ENCODE measurements at regions not wholly inside any gene's neighbourhood (a gene's known extent, or its start where the extent isn't known, plus 50 kb on each side); places are given as distances from the start of the nearest gene placed in this dataset.

DNA sequence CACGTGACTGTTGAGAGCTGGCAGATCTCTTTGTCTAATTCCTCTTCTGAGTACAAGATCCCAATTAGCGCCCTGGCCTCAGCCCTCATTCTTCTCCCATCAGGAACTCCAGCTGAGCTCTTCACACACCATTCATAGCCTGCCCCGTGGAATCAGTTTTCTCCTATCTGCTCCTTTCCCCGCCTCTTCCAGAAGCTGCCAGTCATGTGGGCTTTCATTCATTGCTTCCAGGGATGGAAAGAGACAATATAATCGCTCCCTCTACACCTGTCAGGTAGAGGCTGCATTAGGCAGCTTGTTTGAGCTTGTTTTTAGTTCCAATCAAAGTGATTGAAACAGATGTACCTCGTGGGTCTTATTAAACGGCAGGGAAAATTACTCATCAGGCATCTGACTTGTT lies 515.8 kb downstream of the TYW1 start:
- Histone ChIP-seq H3K4me1 (replicated peaks in 1 of 4; ENCODE audit: control insufficient read depth in 3 of 4, insufficient read depth in 4 of 4, low read length in 3 of 4) (peaks cover 0 to 4% (median 0%) of the 10 kb centered on the region in 4 experiments; a peak in 1 of 7 replicates), H4K5ac (ENCODE audit: insufficient read length, low read depth, low read length) (no peak overlapping the region), H2BK120ac (replicated peaks; ENCODE audit: low read depth, low read length) (no peak overlapping the region), H2BK15ac (ENCODE audit: low read length) (no peak overlapping the region), H3K14ac (ENCODE audit: insufficient read length) (no peak overlapping the region), H3K4me2 (ENCODE audit: insufficient read depth in 1 of 2, low read depth in 2 of 2, low read length in 2 of 2) (no peak overlapping the region), H4K8ac (ENCODE audit: extremely low read depth, insufficient read depth, low read length) (no peak overlapping the region), H3K4ac (replicated peaks; ENCODE audit: insufficient read length, low read depth, low read length) (no peak overlapping the region), H4K91ac (replicated peaks; ENCODE audit: insufficient read length, low read length) (no peak overlapping the region), H3K4me3 (ENCODE audit: extremely low read depth in 1 of 4, insufficient read depth in 2 of 4, low read depth in 3 of 4, low read length in 4 of 4) (no peak overlapping the region), H3K27me3 (replicated peaks in 1 of 4; ENCODE audit: control insufficient read depth in 3 of 4, extremely low read depth in 1 of 4, insufficient read depth in 3 of 4, low read length in 3 of 4) (no peaks in the 10 kb centered on the region), H2BK20ac (ENCODE audit: low read length) (no peak overlapping the region), H3K79me1 (ENCODE audit: low read depth, low read length) (no peaks in the 10 kb centered on the region), H3K23me2 (ENCODE audit: low read depth, low read length) (no peaks in the 10 kb centered on the region), H2BK12ac (ENCODE audit: low read depth, low read length) (no peak overlapping the region), H3K56ac (replicated peaks; ENCODE audit: insufficient read length, low read depth, low read length) (no peak overlapping the region), H2AFZ (ENCODE audit: low read length) (no peak overlapping the region), H3K9me3 (ENCODE audit: insufficient read depth in 2 of 2, low read depth in 1 of 2, low read length in 1 of 2) (no peaks in the 10 kb centered on the region), H3K36me3 (ENCODE audit: control insufficient read depth in 2 of 4, insufficient read depth in 4 of 4, low read length in 3 of 4) (no peaks in the 10 kb centered on the region), H4K20me1 (replicated peaks in 1 of 2; ENCODE audit: control insufficient read depth in 1 of 2, insufficient read depth in 2 of 2, low read length in 2 of 2) (no peaks in the 10 kb centered on the region), H2BK5ac (ENCODE audit: low read depth, low read length) (no peak overlapping the region), H3K79me2 (ENCODE audit: control insufficient read depth in 1 of 2, insufficient read depth in 2 of 2, low read length in 2 of 2) (no peaks in the 10 kb centered on the region), H3K23ac (ENCODE audit: insufficient read length) (no peak overlapping the region), H3K27ac (ENCODE audit: low read depth, low read length) (no peak overlapping the region), H2AK5ac (ENCODE audit: low read depth, low read length) (no peak overlapping the region), H3K18ac (ENCODE audit: extremely low read depth, low read length) (no peak overlapping the region), H3K9ac (replicated peaks in 1 of 4; ENCODE audit: extremely low read depth in 1 of 4, low read depth in 3 of 4, low read length in 3 of 4) (no peak overlapping the region)
- DNase-seq (ENCODE audit: low read depth in 1 of 2, low spot score in 2 of 2) (no peak), FAIRE-seq (no peak)
- 82% methylated on average over 7 of the region's 7 CpGs; no CpG with 5 or more reads in 1 of the 2 experiments for WGBS, 2 experiments (ENCODE audit: extremely low coverage in 1 of 2, insufficient coverage in 1 of 2, insufficient read length in 1 of 2, insufficient replicate concordance in 2 of 2, low coverage in 1 of 2, low lambda C conversion rate in 2 of 2, missing lambda C conversion rate in 1 of 2)
- no peak for TF ChIP-seq ZNF274 (IDR thresholded peaks at IDR 0.05; ENCODE audit: borderline replicate concordance, extremely low read depth, low read length)
- TF ChIP-seq HDAC2 (IDR thresholded peaks at IDR 0.05; ENCODE audit: borderline replicate concordance in 1 of 2, low read depth in 2 of 2, low read length in 2 of 2), result no peak
- TF ChIP-seq TAF7 (optimal IDR thresholded peaks at IDR 0.05; ENCODE audit: borderline replicate concordance, low read depth, low read length), result no peak
- no peak for TF ChIP-seq EGR1 (IDR thresholded peaks at IDR 0.05; ENCODE audit: borderline replicate concordance, low read depth, low read length)
- POLR2A ChIA-PET (ENCODE audit: partially characterized antibody), result no interaction called here
- CTCF ChIA-PET (ENCODE audit: partially characterized antibody), result interaction anchor here (1.0 kb wide), 1 partner anchor 99 kb away, joined by 3 read pairs; no protein-coding TSS in a partner anchor

Data from H1 (cell line).